Right atrium auricular region (tissue), 2 donors: ENCODE measurements at regions not wholly inside any gene's neighbourhood (a gene's known extent, or its start where the extent isn't known, plus 50 kb on each side); places are given as distances from the start of the nearest gene placed in this dataset.

Experiments
- DNase-seq: peaks from one replicate; pipeline ENCODE4 v3.0.0-alpha.2; 2019; ENCODE audit warnings: low spot score
- H3K27ac ChIP-seq, 2 donors: fragments of 200-600 bp; sonication (generic); 1 replicate in 1 of 2; 2 replicates in 1 of 2; pipeline ENCODE4 v1.5.1; 2016 to 2019
- H3K27me3 ChIP-seq, 2 donors: fragments of 200-600 bp; sonication (generic); one replicate each; pipeline versions ENCODE4 v1.5.1 to v1.6.0; 2017 to 2019
- H3K36me3 ChIP-seq: fragments of 200-600 bp; sonication (generic); one replicate; pipeline ENCODE4 v1.5.1; 2016
- H3K4me1 ChIP-seq, 2 donors: fragments of 200-600 bp; sonication (generic); one replicate each; pipeline versions ENCODE4 v1.5.1 to v1.6.0; 2017 to 2019
- H3K4me3 ChIP-seq, 2 donors: fragments of 200-600 bp; sonication (generic); 1 replicate in 1 of 2; 2 replicates in 1 of 2; pipeline ENCODE4 v1.5.1; 2017 to 2019; ENCODE audit warnings: mild to moderate bottlenecking in 1 of 2, moderate library complexity in 1 of 2
- H3K9me3 ChIP-seq, 2 donors: fragments of 200-600 bp; sonication (generic); one replicate each; pipeline ENCODE4 v1.5.1; 2019
- TF ChIP-seq, protein P1 (sequence below), 2 donors: fragments of 200-600 bp; sonication (generic); IDR thresholded peaks; one replicate each; pipeline ENCODE4 v1.5.1; 2019; ENCODE audit warnings: antibody characterized with exemption in 2 of 2

DNA sequence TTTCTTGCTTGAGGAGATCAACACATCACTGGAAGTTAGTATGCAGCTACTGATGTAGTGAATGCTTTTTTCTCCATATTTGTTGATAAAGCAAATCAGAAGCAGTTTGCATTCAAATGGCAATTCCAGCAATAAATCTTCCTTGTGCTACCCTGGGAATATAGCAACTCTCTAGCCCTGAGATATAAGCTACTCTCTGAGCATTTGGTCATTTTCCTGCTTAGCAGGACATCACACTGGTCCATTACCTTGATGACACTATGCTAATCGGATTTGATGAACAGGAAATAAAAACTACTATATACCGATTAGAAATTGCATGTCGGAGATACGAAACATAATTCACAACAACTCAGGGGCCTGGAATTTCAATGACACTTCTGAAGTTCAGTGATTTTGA lies 152.7 kb downstream of the CBLN2 start:
- no peaks in the 10 kb centered on the region for H3K9me3 ChIP-seq
- TF ChIP-seq, protein P1, sequence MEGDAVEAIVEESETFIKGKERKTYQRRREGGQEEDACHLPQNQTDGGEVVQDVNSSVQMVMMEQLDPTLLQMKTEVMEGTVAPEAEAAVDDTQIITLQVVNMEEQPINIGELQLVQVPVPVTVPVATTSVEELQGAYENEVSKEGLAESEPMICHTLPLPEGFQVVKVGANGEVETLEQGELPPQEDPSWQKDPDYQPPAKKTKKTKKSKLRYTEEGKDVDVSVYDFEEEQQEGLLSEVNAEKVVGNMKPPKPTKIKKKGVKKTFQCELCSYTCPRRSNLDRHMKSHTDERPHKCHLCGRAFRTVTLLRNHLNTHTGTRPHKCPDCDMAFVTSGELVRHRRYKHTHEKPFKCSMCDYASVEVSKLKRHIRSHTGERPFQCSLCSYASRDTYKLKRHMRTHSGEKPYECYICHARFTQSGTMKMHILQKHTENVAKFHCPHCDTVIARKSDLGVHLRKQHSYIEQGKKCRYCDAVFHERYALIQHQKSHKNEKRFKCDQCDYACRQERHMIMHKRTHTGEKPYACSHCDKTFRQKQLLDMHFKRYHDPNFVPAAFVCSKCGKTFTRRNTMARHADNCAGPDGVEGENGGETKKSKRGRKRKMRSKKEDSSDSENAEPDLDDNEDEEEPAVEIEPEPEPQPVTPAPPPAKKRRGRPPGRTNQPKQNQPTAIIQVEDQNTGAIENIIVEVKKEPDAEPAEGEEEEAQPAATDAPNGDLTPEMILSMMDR (IDR thresholded peaks at IDR 0.05): no peak
- H3K27me3 ChIP-seq: no peaks in the 10 kb centered on the region
- no peak overlapping the region for H3K27ac ChIP-seq
- no peaks in the 10 kb centered on the region for H3K36me3 ChIP-seq
- no peaks in the 10 kb centered on the region for H3K4me1 ChIP-seq
- no peak for DNase-seq
- no peak overlapping the region for H3K4me3 ChIP-seq

GRCh38 chr18:72378016-72378415 lies 166.1 kb downstream of the CBLN2 start:
- no peaks in the 10 kb centered on the region for H3K27me3 ChIP-seq
- DNase-seq: no peak
- H3K9me3 ChIP-seq: no peaks in the 10 kb centered on the region
- TF ChIP-seq, protein P1 (IDR thresholded peaks at IDR 0.05): no peak
- H3K4me1 ChIP-seq: no peaks in the 10 kb centered on the region
- no peak overlapping the region for H3K27ac ChIP-seq
- H3K4me3 ChIP-seq: no peak overlapping the region
- H3K36me3 ChIP-seq: no peaks in the 10 kb centered on the region

DNA sequence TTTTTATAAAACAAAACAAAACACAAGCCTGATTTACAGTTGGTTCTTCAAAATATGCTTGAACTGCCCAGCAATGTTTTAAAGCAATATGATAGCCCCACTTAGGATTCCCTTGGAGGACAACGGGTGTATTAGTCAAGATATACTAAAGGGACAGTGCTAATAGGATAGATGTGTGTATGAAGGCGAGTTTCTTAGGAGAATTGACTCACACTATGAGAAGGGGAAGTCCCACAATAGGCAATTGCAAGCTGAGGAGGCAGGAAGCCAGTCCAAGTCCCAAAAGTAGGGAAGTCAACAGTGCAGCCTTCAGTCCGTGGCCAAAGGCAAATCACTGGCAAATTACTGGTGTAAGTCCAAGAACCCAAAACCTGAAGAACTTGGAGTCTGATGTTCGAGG lies 167.9 kb downstream of the CBLN2 start:
- Histone ChIP-seq H3K27me3 (no peaks in the 10 kb centered on the region), H3K36me3 (no peaks in the 10 kb centered on the region), H3K27ac (no peak overlapping the region), H3K4me1 (no peaks in the 10 kb centered on the region), H3K9me3 (no peaks in the 10 kb centered on the region), H3K4me3 (no peak overlapping the region)
- TF ChIP-seq, protein P1 (IDR thresholded peaks at IDR 0.05): no peak
- no peak for DNase-seq

DNA sequence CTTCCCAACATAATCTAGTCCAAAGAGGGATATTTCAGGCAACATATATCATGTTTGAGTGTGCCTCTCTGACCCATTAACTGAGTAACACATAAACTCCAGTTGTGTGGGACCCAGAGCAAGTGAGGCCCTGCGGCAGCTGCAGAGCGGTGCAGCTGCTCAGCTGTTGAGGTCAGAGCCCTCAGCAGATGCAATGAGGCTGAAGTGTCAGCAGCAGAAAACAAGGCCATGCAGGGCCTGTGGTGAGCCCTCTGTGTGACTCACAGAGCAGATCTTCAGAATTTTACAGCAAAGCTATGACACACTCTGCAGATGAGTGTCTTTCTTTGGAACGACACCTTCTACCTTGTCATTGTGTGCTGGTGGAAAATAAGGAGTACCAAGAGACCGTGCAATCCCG lies 168.5 kb downstream of the CBLN2 start:
- H3K9me3 ChIP-seq: no peaks in the 10 kb centered on the region
- H3K36me3 ChIP-seq: no peaks in the 10 kb centered on the region
- H3K27ac ChIP-seq: no peak overlapping the region
- no peak for DNase-seq
- H3K4me1 ChIP-seq: no peaks in the 10 kb centered on the region
- TF ChIP-seq, protein P1 (IDR thresholded peaks at IDR 0.05): no peak
- no peaks in the 10 kb centered on the region for H3K27me3 ChIP-seq
- no peak overlapping the region for H3K4me3 ChIP-seq

- TF ChIP-seq, protein P1 (IDR thresholded peaks at IDR 0.05): no peak
- no peak overlapping the region for H3K27ac ChIP-seq
- no peaks in the 10 kb centered on the region for H3K27me3 ChIP-seq
- H3K9me3 ChIP-seq: no peaks in the 10 kb centered on the region
- no peak for DNase-seq
- H3K36me3 ChIP-seq: no peaks in the 10 kb centered on the region
- no peak overlapping the region for H3K4me3 ChIP-seq
- H3K4me1 ChIP-seq: no peaks in the 10 kb centered on the region
Observed at GRCh38 chr18:72372076-72372475, 172.1 kb downstream of the CBLN2 start.

GRCh38 chr18:72368308-72368707 lies 175.8 kb downstream of the CBLN2 start:
- H3K36me3 ChIP-seq: no peaks in the 10 kb centered on the region
- no peak overlapping the region for H3K27ac ChIP-seq
- TF ChIP-seq, protein P1 (IDR thresholded peaks at IDR 0.05): no peak
- no peaks in the 10 kb centered on the region for H3K27me3 ChIP-seq
- no peaks in the 10 kb centered on the region for H3K4me1 ChIP-seq
- no peak overlapping the region for H3K4me3 ChIP-seq
- DNase-seq: no peak
- no peaks in the 10 kb centered on the region for H3K9me3 ChIP-seq
